ENCODE measurements at regions not wholly inside any gene's neighbourhood (a gene's known extent, or its start where the extent isn't known, plus 50 kb on each side); places are given as distances from the start of the nearest gene placed in this dataset.

- TF ChIP-seq TAF1 (IDR thresholded peaks at IDR 0.05; ENCODE audit: borderline replicate concordance, low read depth, low read length): no peak
- TF ChIP-seq POLR2AphosphoS5 (IDR thresholded peaks at IDR 0.05; ENCODE audit: low read depth, low read length): no peak
Measured at GRCh38 chr4:112994732-112995464, 54.6 kb upstream of the ANK2 start.
